Vagina (tissue), 2 donors: ENCODE measurements at regions not wholly inside any gene's neighbourhood (a gene's known extent, or its start where the extent isn't known, plus 50 kb on each side); places are given as distances from the start of the nearest gene placed in this dataset.

Experiments
- DNase-seq, 2 donors: peaks; one replicate each; pipeline ENCODE4 v3.0.0-alpha.2; 2017; ENCODE audit errors: extremely low spot score in 2 of 2
- H3K27ac ChIP-seq: fragments of 200-600 bp; sonication (generic); one replicate; pipeline ENCODE4 v1.5.1; 2019
- H3K27me3 ChIP-seq: fragments of 200-600 bp; sonication (generic); one replicate; pipeline ENCODE4 v1.5.1; 2019
- H3K36me3 ChIP-seq, 2 donors: fragments of 200-600 bp; sonication (generic); one replicate each; pipeline ENCODE4 v1.5.1; 2017 to 2019
- H3K4me1 ChIP-seq: fragments of 200-600 bp; sonication (generic); one replicate; pipeline ENCODE4 v1.5.1; 2019
- H3K4me3 ChIP-seq, 2 donors: fragments of 200-600 bp; sonication (generic); 1 replicate in 1 of 2; 2 replicates in 1 of 2; pipeline ENCODE4 v1.5.1; 2016 to 2019
- H3K9me3 ChIP-seq: fragments of 200-600 bp; sonication (generic); one replicate; pipeline ENCODE4 v1.5.1; 2019
- CTCF ChIP-seq, 3 experiments: fragments of 450-650 bp in 2 of 3; fragments of 200-600 bp in 1 of 3; sonication (generic) in 1 of 3; IDR thresholded peaks; one replicate each; pipeline ENCODE4 v1.5.1; 2017 to 2019; ENCODE audit warnings: antibody characterized with exemption in 3 of 3, mild to moderate bottlenecking in 2 of 3, moderate library complexity in 2 of 3
- POLR2A ChIP-seq, 2 donors: fragments of 450-650 bp; IDR thresholded peaks; one replicate each; pipeline ENCODE4 v1.6.1; 2017; ENCODE audit warnings: antibody characterized with exemption in 2 of 2, mild to moderate bottlenecking in 2 of 2, moderate library complexity in 2 of 2
- POLR2AphosphoS5 ChIP-seq, 2 donors: sonication (generic); formaldehyde crosslinking; IDR thresholded peaks; one replicate each; pipeline ENCODE4 v1.9.0; 2017; ENCODE audit warnings: antibody characterized with exemption in 2 of 2, mild to moderate bottlenecking in 2 of 2, low read depth in 1 of 2; ENCODE audit not compliant: insufficient read depth in 1 of 2
- intact Hi-C: fragments of 100-400 bp; cut with DNase I; formaldehyde crosslinking; loops from one replicate; pipeline ENCODE4 v1.15.1; 2023

GRCh38 chr13:71962126-71962525 is 95.1 kb upstream of the DACH1 start:
- no peaks in the 10 kb centered on the region for H3K27me3 ChIP-seq

GRCh38 chr13:71949441-71949840 is 82.4 kb upstream of the DACH1 start:
- no peak overlapping the region for H3K4me3 ChIP-seq
- no peaks in the 10 kb centered on the region for H3K4me1 ChIP-seq
- intact Hi-C loops = no loop called here
- H3K9me3 ChIP-seq = no peaks in the 10 kb centered on the region
- H3K36me3 ChIP-seq = no peaks in the 10 kb centered on the region
- H3K27ac ChIP-seq = no peak overlapping the region
- no peak for TF ChIP-seq POLR2A (IDR thresholded peaks at IDR 0.05)
- TF ChIP-seq POLR2AphosphoS5 (IDR thresholded peaks at IDR 0.05; ENCODE audit: insufficient read depth in 1 of 2, low read depth in 1 of 2) = no peak
- TF ChIP-seq CTCF (IDR thresholded peaks at IDR 0.05) = no peak
- DNase-seq = no peak
- no peaks in the 10 kb centered on the region for H3K27me3 ChIP-seq

More at GRCh38 chr13:71962126-71962525, 95.1 kb upstream of the DACH1 start:
- no peak for DNase-seq
- no peaks in the 10 kb centered on the region for H3K9me3 ChIP-seq
- H3K36me3 ChIP-seq = no peaks in the 10 kb centered on the region
- no peak overlapping the region for H3K27ac ChIP-seq
- intact Hi-C loops = no loop called here
- H3K4me3 ChIP-seq = no peak overlapping the region
- TF ChIP-seq CTCF (IDR thresholded peaks at IDR 0.05) (no peak), POLR2A (IDR thresholded peaks at IDR 0.05) (no peak), POLR2AphosphoS5 (IDR thresholded peaks at IDR 0.05; ENCODE audit: insufficient read depth in 1 of 2, low read depth in 1 of 2) (no peak)
- H3K4me1 ChIP-seq = no peaks in the 10 kb centered on the region

GRCh38 chr13:71939186-71939585 is 72.2 kb upstream of the DACH1 start:
- Histone ChIP-seq H3K4me3 (no peak overlapping the region), H3K27me3 (no peaks in the 10 kb centered on the region), H3K9me3 (no peaks in the 10 kb centered on the region), H3K27ac (no peak overlapping the region), H3K36me3 (no peaks in the 10 kb centered on the region), H3K4me1 (no peaks in the 10 kb centered on the region)
- DNase-seq = no peak
- TF ChIP-seq CTCF (IDR thresholded peaks at IDR 0.05) = no peak
- TF ChIP-seq POLR2AphosphoS5 (IDR thresholded peaks at IDR 0.05; ENCODE audit: insufficient read depth in 1 of 2, low read depth in 1 of 2) = no peak
- no peak for TF ChIP-seq POLR2A (IDR thresholded peaks at IDR 0.05)
- intact Hi-C loops = no loop called here

GRCh38 chr13:71935166-71935840 is 68.3 kb upstream of the DACH1 start:
- intact Hi-C loops = no loop called here
- Histone ChIP-seq H3K27ac (no peak overlapping the region), H3K27me3 (no peaks in the 10 kb centered on the region), H3K9me3 (no peaks in the 10 kb centered on the region), H3K4me3 (no peak overlapping the region), H3K4me1 (no peaks in the 10 kb centered on the region), H3K36me3 (no peaks in the 10 kb centered on the region)
- no peak for TF ChIP-seq CTCF (IDR thresholded peaks at IDR 0.05)
- no peak for TF ChIP-seq POLR2AphosphoS5 (IDR thresholded peaks at IDR 0.05; ENCODE audit: insufficient read depth in 1 of 2, low read depth in 1 of 2)
- TF ChIP-seq POLR2A (IDR thresholded peaks at IDR 0.05) = no peak
- DNase-seq = no peak

GRCh38 chr13:71924931-71925330 is 57.9 kb upstream of the DACH1 start:
- Histone ChIP-seq H3K27me3 (no peaks in the 10 kb centered on the region), H3K27ac (no peak overlapping the region), H3K9me3 (no peaks in the 10 kb centered on the region), H3K36me3 (no peaks in the 10 kb centered on the region), H3K4me3 (no peak overlapping the region), H3K4me1 (no peaks in the 10 kb centered on the region)
- intact Hi-C loops = no loop called here
- no peak for DNase-seq
- TF ChIP-seq CTCF (IDR thresholded peaks at IDR 0.05) (no peak), POLR2AphosphoS5 (IDR thresholded peaks at IDR 0.05; ENCODE audit: insufficient read depth in 1 of 2, low read depth in 1 of 2) (no peak), POLR2A (IDR thresholded peaks at IDR 0.05) (no peak)
